Duodenal mucosa (tissue), 2 donors: ENCODE measurements at regions not wholly inside any gene's neighbourhood (a gene's known extent, or its start where the extent isn't known, plus 50 kb on each side); places are given as distances from the start of the nearest gene placed in this dataset.
"Not testable (repeated sequence)": the region's sequence is repeated elsewhere in the genome, so short reads cannot be mapped to it uniquely, and the experiment has no call there.

Experiments
- H3K27ac ChIP-seq: one replicate; pipeline ENCODE4 v1.7.0; 2013; ENCODE audit warnings: low read depth, low read length
- H3K27me3 ChIP-seq, 2 donors: one replicate each; pipeline ENCODE4 v1.7.0; 2013; ENCODE audit warnings: low read length in 2 of 2, control low read depth in 1 of 2; ENCODE audit not compliant: insufficient read depth in 2 of 2, control insufficient read depth in 1 of 2
- H3K36me3 ChIP-seq, 2 donors: one replicate each; pipeline ENCODE4 v1.7.0; 2013; ENCODE audit warnings: low read length in 2 of 2, control low read depth in 1 of 2; ENCODE audit not compliant: insufficient read depth in 2 of 2, control insufficient read depth in 1 of 2
- H3K4me1 ChIP-seq, 2 donors: one replicate each; pipeline ENCODE4 v1.7.0; 2013; ENCODE audit warnings: low read length in 2 of 2, control low read depth in 1 of 2; ENCODE audit not compliant: insufficient read depth in 2 of 2, control insufficient read depth in 1 of 2
- H3K4me3 ChIP-seq, 2 donors: one replicate each; pipeline ENCODE4 v1.7.0; 2013; ENCODE audit warnings: low read length in 2 of 2, low read depth in 1 of 2
- H3K9ac ChIP-seq, 2 donors: one replicate each; pipeline ENCODE4 v1.7.0; 2013; ENCODE audit warnings: low read length in 2 of 2, low read depth in 1 of 2
- H3K9me3 ChIP-seq, 2 donors: one replicate each; pipeline ENCODE4 v1.7.0; 2013; ENCODE audit warnings: low read length in 2 of 2, control low read depth in 1 of 2; ENCODE audit not compliant: control insufficient read depth in 1 of 2

- H3K27me3 ChIP-seq, H3K9ac ChIP-seq, H3K36me3 ChIP-seq, H3K9me3 ChIP-seq, H3K27ac ChIP-seq, H3K4me1 ChIP-seq, H3K4me3 ChIP-seq: not testable (repeated sequence)
These were observed 1012.6 kb upstream of the ADAMTS5 start for GRCh38 chr21:27979446-27979845.

GRCh38 chr21:27975514-27975913 is 1008.6 kb upstream of the ADAMTS5 start:
- no peak overlapping the region for H3K4me3 ChIP-seq
- H3K4me1 ChIP-seq: no peaks in the 10 kb centered on the region
- no peak overlapping the region for H3K9ac ChIP-seq
- no peak overlapping the region for H3K27ac ChIP-seq
- no peaks in the 10 kb centered on the region for H3K9me3 ChIP-seq
- H3K27me3 ChIP-seq: no peaks in the 10 kb centered on the region
- H3K36me3 ChIP-seq: no peaks in the 10 kb centered on the region

GRCh38 chr21:27974152-27974551 is 1007.3 kb upstream of the ADAMTS5 start:
- H3K4me1 ChIP-seq, H3K9ac ChIP-seq, H3K9me3 ChIP-seq, H3K36me3 ChIP-seq, H3K4me3 ChIP-seq, H3K27me3 ChIP-seq, H3K27ac ChIP-seq: not testable (repeated sequence)

- not testable (repeated sequence) for H3K27me3 ChIP-seq, H3K4me3 ChIP-seq, H3K9me3 ChIP-seq, H3K4me1 ChIP-seq, H3K9ac ChIP-seq, H3K36me3 ChIP-seq, H3K27ac ChIP-seq
These were observed 1001.4 kb upstream of the ADAMTS5 start for GRCh38 chr21:27968240-27968639.

GRCh38 chr21:27954543-27955165 is 987.8 kb upstream of the ADAMTS5 start:
- no peak overlapping the region for H3K27ac ChIP-seq
- H3K27me3 ChIP-seq: no peaks in the 10 kb centered on the region
- no peak overlapping the region for H3K4me3 ChIP-seq
- no peaks in the 10 kb centered on the region for H3K36me3 ChIP-seq
- H3K9me3 ChIP-seq: no peaks in the 10 kb centered on the region
- H3K9ac ChIP-seq: no peak overlapping the region
- H3K4me1 ChIP-seq: no peaks in the 10 kb centered on the region

- Histone ChIP-seq H3K9ac (no peak overlapping the region), H3K4me3 (no peak overlapping the region), H3K9me3 (peaks cover 0 to 1% of the 10 kb centered on the region in 2 donors), H3K36me3 (no peaks in the 10 kb centered on the region), H3K4me1 (no peaks in the 10 kb centered on the region), H3K27ac (no peak overlapping the region), H3K27me3 (no peaks in the 10 kb centered on the region)
These were observed 986.6 kb upstream of the ADAMTS5 start for GRCh38 chr21:27953340-27954045.

GRCh38 chr21:27949093-27949492 is 982.2 kb upstream of the ADAMTS5 start:
- H3K36me3 ChIP-seq, H3K27me3 ChIP-seq, H3K9ac ChIP-seq, H3K9me3 ChIP-seq, H3K4me1 ChIP-seq, H3K27ac ChIP-seq, H3K4me3 ChIP-seq: not testable (repeated sequence)

GRCh38 chr21:27930108-27930767 is 963.4 kb upstream of the ADAMTS5 start:
- not testable (repeated sequence) for H3K4me1 ChIP-seq, H3K36me3 ChIP-seq, H3K27me3 ChIP-seq, H3K9me3 ChIP-seq, H3K9ac ChIP-seq, H3K27ac ChIP-seq, H3K4me3 ChIP-seq

GRCh38 chr21:27929179-27929578 is 962.3 kb upstream of the ADAMTS5 start:
- not testable (repeated sequence) for H3K4me3 ChIP-seq, H3K9ac ChIP-seq, H3K36me3 ChIP-seq, H3K27ac ChIP-seq, H3K4me1 ChIP-seq, H3K27me3 ChIP-seq, H3K9me3 ChIP-seq

- H3K4me3 ChIP-seq, H3K9me3 ChIP-seq, H3K9ac ChIP-seq, H3K36me3 ChIP-seq, H3K27me3 ChIP-seq, H3K27ac ChIP-seq, H3K4me1 ChIP-seq: not testable (repeated sequence)
These were observed 961.7 kb upstream of the ADAMTS5 start for GRCh38 chr21:27928534-27929115.
